ENCODE measurements at regions not wholly inside any gene's neighbourhood (a gene's known extent, or its start where the extent isn't known, plus 50 kb on each side); places are given as distances from the start of the nearest gene placed in this dataset.

- H3K27ac ChIP-seq, result no peak overlapping the region
- ATAC-seq (no peak), DNase-seq (ENCODE audit: low read depth in 1 of 2, low spot score in 1 of 2) (no peak), FAIRE-seq (no peak)
- 26% methylated on average over 8 of the region's 8 CpGs for WGBS (ENCODE audit: missing lambda C conversion rate)
- CTCF ChIA-PET, result no interaction called here
- H3K4me2 ChIP-seq, result peak overlapping the region; percentile 18; the same call in 2 of the 3 replicates
- peaks cover 15% of the 10 kb centered on the region for H3K4me1 ChIP-seq
- TF ChIP-seq ESRRA (IDR thresholded peaks at IDR 0.05; ENCODE audit: borderline replicate concordance, low read length), result no peak
- no peak for TF ChIP-seq CHD4 (IDR thresholded peaks at IDR 0.05; ENCODE audit: borderline replicate concordance)
- no peak for TF ChIP-seq USF2 (IDR thresholded peaks at IDR 0.05)
- TF ChIP-seq EHMT2 (IDR thresholded peaks at IDR 0.05; ENCODE audit: low read depth), result no peak
- no peak overlapping the region for H3K4me3 ChIP-seq
- POLR2A ChIA-PET, result no interaction called here
- no peaks in the 10 kb centered on the region for H3K9me3 ChIP-seq
Observed at GRCh38 chr2:7788736-7789135, 871.5 kb downstream of the RNF144A start.

GRCh38 chr2:7792031-7792651 lies 874.9 kb downstream of the RNF144A start:
- 0 out of 4 replicates have a peak, but pooled peaks of 1 of the 2 experiments have one; percentile 14 for TF ChIP-seq CEBPB (IDR thresholded peaks at IDR 0.05)
- no peak for TF ChIP-seq PHF8 (IDR thresholded peaks at IDR 0.05; ENCODE audit: borderline replicate concordance, low read depth)
- H3K27ac ChIP-seq, result no peak overlapping the region
- H3K4me3 ChIP-seq, result no peak overlapping the region
- peaks cover 15% of the 10 kb centered on the region for H3K4me1 ChIP-seq
- DNase-seq (ENCODE audit: low read depth in 1 of 2, low spot score in 1 of 2) (no peak), FAIRE-seq (no peak), ATAC-seq (no peak)
- 26% methylated on average over 7 of the region's 7 CpGs for WGBS (ENCODE audit: missing lambda C conversion rate)
- ChIA-PET POLR2A (interaction anchor here (1.2 kb wide), 1 partner anchor 889 kb away, joined by 5 read pairs; no protein-coding TSS in a partner anchor), CTCF (no interaction called here)
- H3K9me3 ChIP-seq, result no peaks in the 10 kb centered on the region
- peak overlapping the region; percentile 27; the same call in 2 of the 3 replicates for H3K4me2 ChIP-seq

- no peak for TF ChIP-seq PBX3 (IDR thresholded peaks at IDR 0.05)
- no peak for TF ChIP-seq KDM5A (IDR thresholded peaks at IDR 0.05)
- TF ChIP-seq TFCP2L1 (CRISPR knock-in tag; IDR thresholded peaks at IDR 0.05), result no peak
- no peak for TF ChIP-seq ZC3H11A (IDR thresholded peaks at IDR 0.05)
- TF ChIP-seq ZSCAN20 (CRISPR knock-in tag; IDR thresholded peaks at IDR 0.05), result no peak
- no peak for TF ChIP-seq HOXA7 (CRISPR knock-in tag; IDR thresholded peaks at IDR 0.05)
- TF ChIP-seq RFX5 (IDR thresholded peaks at IDR 0.05), result no peak
- TF ChIP-seq PHF8 (IDR thresholded peaks at IDR 0.05; ENCODE audit: borderline replicate concordance, low read depth), result no peak
- no peak for TF ChIP-seq HEYL (CRISPR knock-in tag; IDR thresholded peaks at IDR 0.05)
- TF ChIP-seq CEBPB (IDR thresholded peaks at IDR 0.05), result no peak
- no peak for TF ChIP-seq USF2 (IDR thresholded peaks at IDR 0.05)
- TF ChIP-seq CTCF (IDR thresholded peaks at IDR 0.05), result no peak
- no peak for TF ChIP-seq RAD21 (conservative IDR thresholded peaks at IDR 0.05 in 1 of 2, IDR thresholded peaks at IDR 0.05 in 1 of 2)
- TF ChIP-seq GATA3 (IDR thresholded peaks at IDR 0.05; ENCODE audit: borderline replicate concordance), result no peak
- TF ChIP-seq FOXS1 (CRISPR knock-in tag; IDR thresholded peaks at IDR 0.05), result no peak
- TF ChIP-seq CBX8 (IDR thresholded peaks at IDR 0.05), result no peak
- TF ChIP-seq MAX (IDR thresholded peaks at IDR 0.05), result no peak
- Histone ChIP-seq H3K9me3 (peaks cover 5% of the 10 kb centered on the region; the same call in 2 of the 3 replicates), H3K27ac (no peak overlapping the region), H3K4me2 (peak overlapping the region; percentile 41), H3K4me3 (no peak overlapping the region), H3K4me1 (peaks cover 6% of the 10 kb centered on the region; the same call in 2 of the 3 replicates)
- ChIA-PET POLR2A (no interaction called here), CTCF (interaction anchor here (1.0 to 1.1 kb wide), 2 partner anchors 24 to 891 kb away, joined by 3 read pairs; no protein-coding TSS in a partner anchor)
- ATAC-seq (no peak), FAIRE-seq (no peak), DNase-seq (ENCODE audit: low read depth in 1 of 2, low spot score in 1 of 2) (no peak)
- WGBS (ENCODE audit: missing lambda C conversion rate), result 29% methylated on average over 7 of the region's 7 CpGs
Observed at GRCh38 chr2:7795778-7796563, 878.8 kb downstream of the RNF144A start.
